ENCODE measurements at regions not wholly inside any gene's neighbourhood (a gene's known extent, or its start where the extent isn't known, plus 50 kb on each side); places are given as distances from the start of the nearest gene placed in this dataset.

- Histone ChIP-seq H3K27me3 (ENCODE audit: control insufficient read depth in 1 of 2, insufficient read depth in 2 of 2, low read length in 2 of 2) (no peaks in the 10 kb centered on the region), H3K4me3 (ENCODE audit: low read depth in 1 of 2, low read length in 2 of 2) (no peak overlapping the region), H3K27ac (ENCODE audit: low read depth, low read length) (no peak overlapping the region), H3K9ac (ENCODE audit: low read depth in 1 of 2, low read length in 2 of 2) (no peak overlapping the region), H3K9me3 (ENCODE audit: control insufficient read depth in 1 of 2, low read length in 2 of 2) (no peaks in the 10 kb centered on the region), H3K4me1 (ENCODE audit: control insufficient read depth in 1 of 2, insufficient read depth in 2 of 2, low read length in 2 of 2) (no peaks in the 10 kb centered on the region), H3K36me3 (ENCODE audit: control insufficient read depth in 1 of 2, insufficient read depth in 2 of 2, low read length in 2 of 2) (no peaks in the 10 kb centered on the region)
Measured at GRCh38 chr6:165229216-165229615, 80.2 kb downstream of the C6orf118 start.

GRCh38 chr6:165227644-165228329 lies 81.6 kb downstream of the C6orf118 start:
- no peaks in the 10 kb centered on the region for H3K27me3 ChIP-seq (ENCODE audit: control insufficient read depth in 1 of 2, insufficient read depth in 2 of 2, low read length in 2 of 2)
- no peaks in the 10 kb centered on the region for H3K9me3 ChIP-seq (ENCODE audit: control insufficient read depth in 1 of 2, low read length in 2 of 2)
- H3K4me3 ChIP-seq (ENCODE audit: low read depth in 1 of 2, low read length in 2 of 2) = no peak overlapping the region
- no peaks in the 10 kb centered on the region for H3K36me3 ChIP-seq (ENCODE audit: control insufficient read depth in 1 of 2, insufficient read depth in 2 of 2, low read length in 2 of 2)
- H3K4me1 ChIP-seq (ENCODE audit: control insufficient read depth in 1 of 2, insufficient read depth in 2 of 2, low read length in 2 of 2) = no peaks in the 10 kb centered on the region
- no peak overlapping the region for H3K27ac ChIP-seq (ENCODE audit: low read depth, low read length)
- H3K9ac ChIP-seq (ENCODE audit: low read depth in 1 of 2, low read length in 2 of 2) = no peak overlapping the region

GRCh38 chr6:165223736-165224135 lies 85.7 kb downstream of the C6orf118 start:
- H3K9me3 ChIP-seq (ENCODE audit: control insufficient read depth in 1 of 2, low read length in 2 of 2) = no peaks in the 10 kb centered on the region
- H3K27ac ChIP-seq (ENCODE audit: low read depth, low read length) = no peak overlapping the region
- no peak overlapping the region for H3K9ac ChIP-seq (ENCODE audit: low read depth in 1 of 2, low read length in 2 of 2)
- H3K4me3 ChIP-seq (ENCODE audit: low read depth in 1 of 2, low read length in 2 of 2) = no peak overlapping the region
- no peaks in the 10 kb centered on the region for H3K4me1 ChIP-seq (ENCODE audit: control insufficient read depth in 1 of 2, insufficient read depth in 2 of 2, low read length in 2 of 2)
- no peaks in the 10 kb centered on the region for H3K36me3 ChIP-seq (ENCODE audit: control insufficient read depth in 1 of 2, insufficient read depth in 2 of 2, low read length in 2 of 2)
- H3K27me3 ChIP-seq (ENCODE audit: control insufficient read depth in 1 of 2, insufficient read depth in 2 of 2, low read length in 2 of 2) = no peaks in the 10 kb centered on the region

DNA sequence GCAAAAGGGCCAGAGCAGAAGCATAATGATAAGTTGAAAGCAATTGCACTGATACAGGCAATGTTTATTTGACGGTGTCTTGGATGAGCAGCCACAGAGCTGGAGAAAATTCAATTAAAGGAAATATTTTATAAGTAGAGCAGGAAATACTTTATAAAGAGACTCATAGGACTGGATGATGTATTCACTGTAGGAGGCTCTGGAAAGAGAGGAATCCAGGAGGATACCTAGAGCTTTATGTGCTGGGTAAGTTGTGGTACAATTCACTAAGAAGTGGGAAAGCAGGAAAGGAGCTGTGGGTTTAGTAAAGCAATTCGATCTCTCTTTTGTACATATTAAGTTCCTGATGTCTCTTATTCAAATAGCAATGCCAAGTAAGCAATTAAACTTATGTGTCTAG lies 86.3 kb downstream of the C6orf118 start:
- Histone ChIP-seq H3K36me3 (ENCODE audit: control insufficient read depth in 1 of 2, insufficient read depth in 2 of 2, low read length in 2 of 2) (no peaks in the 10 kb centered on the region), H3K27ac (ENCODE audit: low read depth, low read length) (no peak overlapping the region), H3K9me3 (ENCODE audit: control insufficient read depth in 1 of 2, low read length in 2 of 2) (no peaks in the 10 kb centered on the region), H3K4me3 (ENCODE audit: low read depth in 1 of 2, low read length in 2 of 2) (no peak overlapping the region), H3K27me3 (ENCODE audit: control insufficient read depth in 1 of 2, insufficient read depth in 2 of 2, low read length in 2 of 2) (no peaks in the 10 kb centered on the region), H3K9ac (ENCODE audit: low read depth in 1 of 2, low read length in 2 of 2) (no peak overlapping the region), H3K4me1 (ENCODE audit: control insufficient read depth in 1 of 2, insufficient read depth in 2 of 2, low read length in 2 of 2) (no peaks in the 10 kb centered on the region)

DNA sequence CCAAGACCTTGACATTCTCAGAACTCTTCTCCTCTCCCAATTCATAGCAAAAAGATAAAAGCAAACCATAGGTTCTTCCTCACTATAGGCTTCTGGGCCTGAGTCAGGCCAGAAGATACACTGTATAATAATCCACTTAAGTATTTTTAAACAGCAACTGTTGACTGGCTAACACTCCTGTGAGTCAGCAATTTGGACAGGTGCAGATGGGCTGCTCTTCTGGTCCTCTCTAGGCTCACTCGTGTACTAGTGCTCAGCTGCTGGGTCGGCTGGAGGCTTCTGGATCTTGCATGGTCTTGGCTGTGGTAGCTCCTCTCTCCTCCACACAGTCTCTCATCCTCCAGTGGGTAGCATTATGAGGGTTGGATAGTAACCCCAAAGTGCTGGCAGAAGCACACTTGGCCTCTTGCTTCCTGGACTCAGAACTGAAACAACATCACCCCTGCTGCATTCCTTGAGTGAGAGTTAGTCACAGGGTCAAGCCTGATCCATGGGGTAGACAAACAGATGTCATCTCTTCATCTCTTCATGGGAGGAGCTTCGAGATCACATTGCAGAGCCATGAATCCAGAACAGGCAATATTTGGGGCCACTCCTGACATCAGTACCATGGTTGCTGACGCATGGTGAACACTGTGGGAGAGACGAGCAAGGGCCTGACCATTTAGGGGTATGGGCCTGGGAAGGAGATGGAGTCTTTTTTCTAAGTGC lies 86.9 kb downstream of the C6orf118 start:
- H3K4me1 ChIP-seq (ENCODE audit: control insufficient read depth in 1 of 2, insufficient read depth in 2 of 2, low read length in 2 of 2) = no peaks in the 10 kb centered on the region
- H3K36me3 ChIP-seq (ENCODE audit: control insufficient read depth in 1 of 2, insufficient read depth in 2 of 2, low read length in 2 of 2) = no peaks in the 10 kb centered on the region
- H3K27ac ChIP-seq (ENCODE audit: low read depth, low read length) = no peak overlapping the region
- H3K4me3 ChIP-seq (ENCODE audit: low read depth in 1 of 2, low read length in 2 of 2) = no peak overlapping the region
- H3K9ac ChIP-seq (ENCODE audit: low read depth in 1 of 2, low read length in 2 of 2) = no peak overlapping the region
- no peaks in the 10 kb centered on the region for H3K9me3 ChIP-seq (ENCODE audit: control insufficient read depth in 1 of 2, low read length in 2 of 2)
- no peaks in the 10 kb centered on the region for H3K27me3 ChIP-seq (ENCODE audit: control insufficient read depth in 1 of 2, insufficient read depth in 2 of 2, low read length in 2 of 2)

GRCh38 chr6:165220045-165220444 lies 89.4 kb downstream of the C6orf118 start:
- H3K9me3 ChIP-seq (ENCODE audit: control insufficient read depth in 1 of 2, low read length in 2 of 2) = no peaks in the 10 kb centered on the region
- no peak overlapping the region for H3K4me3 ChIP-seq (ENCODE audit: low read depth in 1 of 2, low read length in 2 of 2)
- H3K4me1 ChIP-seq (ENCODE audit: control insufficient read depth in 1 of 2, insufficient read depth in 2 of 2, low read length in 2 of 2) = no peaks in the 10 kb centered on the region
- no peaks in the 10 kb centered on the region for H3K36me3 ChIP-seq (ENCODE audit: control insufficient read depth in 1 of 2, insufficient read depth in 2 of 2, low read length in 2 of 2)
- no peak overlapping the region for H3K27ac ChIP-seq (ENCODE audit: low read depth, low read length)
- no peaks in the 10 kb centered on the region for H3K27me3 ChIP-seq (ENCODE audit: control insufficient read depth in 1 of 2, insufficient read depth in 2 of 2, low read length in 2 of 2)
- no peak overlapping the region for H3K9ac ChIP-seq (ENCODE audit: low read depth in 1 of 2, low read length in 2 of 2)

GRCh38 chr6:165219629-165220028 lies 89.8 kb downstream of the C6orf118 start:
- no peak overlapping the region for H3K27ac ChIP-seq (ENCODE audit: low read depth, low read length)
- no peaks in the 10 kb centered on the region for H3K27me3 ChIP-seq (ENCODE audit: control insufficient read depth in 1 of 2, insufficient read depth in 2 of 2, low read length in 2 of 2)
- no peak overlapping the region for H3K4me3 ChIP-seq (ENCODE audit: low read depth in 1 of 2, low read length in 2 of 2)
- H3K9me3 ChIP-seq (ENCODE audit: control insufficient read depth in 1 of 2, low read length in 2 of 2) = no peaks in the 10 kb centered on the region
- no peaks in the 10 kb centered on the region for H3K36me3 ChIP-seq (ENCODE audit: control insufficient read depth in 1 of 2, insufficient read depth in 2 of 2, low read length in 2 of 2)
- H3K9ac ChIP-seq (ENCODE audit: low read depth in 1 of 2, low read length in 2 of 2) = no peak overlapping the region
- no peaks in the 10 kb centered on the region for H3K4me1 ChIP-seq (ENCODE audit: control insufficient read depth in 1 of 2, insufficient read depth in 2 of 2, low read length in 2 of 2)

DNA sequence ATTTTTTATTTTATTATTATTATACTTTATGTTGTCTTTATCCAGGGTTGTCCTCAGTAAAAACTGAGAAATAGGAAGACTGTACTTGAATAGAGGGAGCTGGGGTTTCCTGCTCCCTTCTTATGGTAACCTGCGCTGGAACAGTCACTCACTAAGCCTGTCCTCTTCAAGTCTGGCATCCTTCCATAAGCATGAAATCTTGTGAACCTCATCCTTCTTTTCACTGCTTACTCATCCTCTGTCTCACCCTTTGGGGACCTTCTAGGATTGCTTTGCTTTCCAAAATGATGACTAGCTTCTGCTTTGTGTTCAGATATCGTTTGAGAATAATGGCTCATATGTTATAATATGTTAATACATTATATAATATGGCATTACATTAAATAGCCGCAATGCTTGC lies 90.6 kb downstream of the C6orf118 start:
- Histone ChIP-seq H3K9me3 (ENCODE audit: control insufficient read depth in 1 of 2, low read length in 2 of 2) (no peaks in the 10 kb centered on the region), H3K27ac (ENCODE audit: low read depth, low read length) (no peak overlapping the region), H3K4me1 (ENCODE audit: control insufficient read depth in 1 of 2, insufficient read depth in 2 of 2, low read length in 2 of 2) (no peaks in the 10 kb centered on the region), H3K4me3 (ENCODE audit: low read depth in 1 of 2, low read length in 2 of 2) (no peak overlapping the region), H3K27me3 (ENCODE audit: control insufficient read depth in 1 of 2, insufficient read depth in 2 of 2, low read length in 2 of 2) (no peaks in the 10 kb centered on the region), H3K9ac (ENCODE audit: low read depth in 1 of 2, low read length in 2 of 2) (no peak overlapping the region), H3K36me3 (ENCODE audit: control insufficient read depth in 1 of 2, insufficient read depth in 2 of 2, low read length in 2 of 2) (no peaks in the 10 kb centered on the region)

GRCh38 chr6:165206798-165207197 lies 102.6 kb downstream of the C6orf118 start:
- Histone ChIP-seq H3K4me1 (ENCODE audit: control insufficient read depth in 1 of 2, insufficient read depth in 2 of 2, low read length in 2 of 2) (no peaks in the 10 kb centered on the region), H3K36me3 (ENCODE audit: control insufficient read depth in 1 of 2, insufficient read depth in 2 of 2, low read length in 2 of 2) (no peaks in the 10 kb centered on the region), H3K9ac (ENCODE audit: low read depth in 1 of 2, low read length in 2 of 2) (no peak overlapping the region), H3K27me3 (ENCODE audit: control insufficient read depth in 1 of 2, insufficient read depth in 2 of 2, low read length in 2 of 2) (no peaks in the 10 kb centered on the region), H3K4me3 (ENCODE audit: low read depth in 1 of 2, low read length in 2 of 2) (no peak overlapping the region), H3K27ac (ENCODE audit: low read depth, low read length) (no peak overlapping the region), H3K9me3 (ENCODE audit: control insufficient read depth in 1 of 2, low read length in 2 of 2) (no peaks in the 10 kb centered on the region)

DNA sequence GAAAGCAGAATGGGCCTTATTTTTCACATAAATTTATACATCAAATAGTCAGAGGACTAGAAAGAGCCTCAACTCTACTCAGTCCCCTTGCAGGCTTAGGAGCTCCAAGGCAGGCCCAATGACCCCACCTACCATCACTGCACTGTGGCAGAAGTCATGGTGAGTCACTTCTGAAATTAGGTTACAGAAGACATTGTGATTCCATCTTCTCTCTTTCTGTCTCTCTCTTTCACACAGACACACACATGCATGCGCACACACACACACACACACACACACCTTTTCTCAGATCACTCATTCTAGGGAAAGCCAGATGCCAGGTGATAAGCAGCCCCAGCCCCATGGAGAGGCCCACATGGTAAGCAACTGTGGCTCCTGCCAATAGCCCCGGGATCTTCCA lies 103.8 kb downstream of the C6orf118 start:
- no peaks in the 10 kb centered on the region for H3K4me1 ChIP-seq (ENCODE audit: control insufficient read depth in 1 of 2, insufficient read depth in 2 of 2, low read length in 2 of 2)
- H3K36me3 ChIP-seq (ENCODE audit: control insufficient read depth in 1 of 2, insufficient read depth in 2 of 2, low read length in 2 of 2) = no peaks in the 10 kb centered on the region
- H3K9ac ChIP-seq (ENCODE audit: low read depth in 1 of 2, low read length in 2 of 2) = no peak overlapping the region
- no peak overlapping the region for H3K27ac ChIP-seq (ENCODE audit: low read depth, low read length)
- H3K4me3 ChIP-seq (ENCODE audit: low read depth in 1 of 2, low read length in 2 of 2) = no peak overlapping the region
- H3K27me3 ChIP-seq (ENCODE audit: control insufficient read depth in 1 of 2, insufficient read depth in 2 of 2, low read length in 2 of 2) = no peaks in the 10 kb centered on the region
- H3K9me3 ChIP-seq (ENCODE audit: control insufficient read depth in 1 of 2, low read length in 2 of 2) = no peaks in the 10 kb centered on the region
